Right atrium auricular region (tissue), 2 donors: ENCODE measurements at regions not wholly inside any gene's neighbourhood (a gene's known extent, or its start where the extent isn't known, plus 50 kb on each side); places are given as distances from the start of the nearest gene placed in this dataset.

ENCODE experiments used
- DNase-seq: peaks from one replicate; pipeline ENCODE4 v3.0.0-alpha.2; 2019; ENCODE audit warnings: low spot score
- H3K27ac ChIP-seq, 2 donors: fragments of 200-600 bp; sonication (generic); 1 replicate in 1 of 2; 2 replicates in 1 of 2; pipeline ENCODE4 v1.5.1; 2016 to 2019
- H3K27me3 ChIP-seq, 2 donors: fragments of 200-600 bp; sonication (generic); one replicate each; pipeline versions ENCODE4 v1.5.1 to v1.6.0; 2017 to 2019
- H3K36me3 ChIP-seq: fragments of 200-600 bp; sonication (generic); one replicate; pipeline ENCODE4 v1.5.1; 2016
- H3K4me1 ChIP-seq, 2 donors: fragments of 200-600 bp; sonication (generic); one replicate each; pipeline versions ENCODE4 v1.5.1 to v1.6.0; 2017 to 2019
- H3K4me3 ChIP-seq, 2 donors: fragments of 200-600 bp; sonication (generic); 1 replicate in 1 of 2; 2 replicates in 1 of 2; pipeline ENCODE4 v1.5.1; 2017 to 2019; ENCODE audit warnings: mild to moderate bottlenecking in 1 of 2, moderate library complexity in 1 of 2
- H3K9me3 ChIP-seq, 2 donors: fragments of 200-600 bp; sonication (generic); one replicate each; pipeline ENCODE4 v1.5.1; 2019
- TF ChIP-seq, protein P1 (sequence below), 2 donors: fragments of 200-600 bp; sonication (generic); IDR thresholded peaks; one replicate each; pipeline ENCODE4 v1.5.1; 2019; ENCODE audit warnings: antibody characterized with exemption in 2 of 2

- no peak for DNase-seq
- no peaks in the 10 kb centered on the region for H3K4me1 ChIP-seq
- no peak overlapping the region for H3K4me3 ChIP-seq
- H3K27ac ChIP-seq = no peak overlapping the region
- no peaks in the 10 kb centered on the region for H3K9me3 ChIP-seq
- TF ChIP-seq, protein P1, sequence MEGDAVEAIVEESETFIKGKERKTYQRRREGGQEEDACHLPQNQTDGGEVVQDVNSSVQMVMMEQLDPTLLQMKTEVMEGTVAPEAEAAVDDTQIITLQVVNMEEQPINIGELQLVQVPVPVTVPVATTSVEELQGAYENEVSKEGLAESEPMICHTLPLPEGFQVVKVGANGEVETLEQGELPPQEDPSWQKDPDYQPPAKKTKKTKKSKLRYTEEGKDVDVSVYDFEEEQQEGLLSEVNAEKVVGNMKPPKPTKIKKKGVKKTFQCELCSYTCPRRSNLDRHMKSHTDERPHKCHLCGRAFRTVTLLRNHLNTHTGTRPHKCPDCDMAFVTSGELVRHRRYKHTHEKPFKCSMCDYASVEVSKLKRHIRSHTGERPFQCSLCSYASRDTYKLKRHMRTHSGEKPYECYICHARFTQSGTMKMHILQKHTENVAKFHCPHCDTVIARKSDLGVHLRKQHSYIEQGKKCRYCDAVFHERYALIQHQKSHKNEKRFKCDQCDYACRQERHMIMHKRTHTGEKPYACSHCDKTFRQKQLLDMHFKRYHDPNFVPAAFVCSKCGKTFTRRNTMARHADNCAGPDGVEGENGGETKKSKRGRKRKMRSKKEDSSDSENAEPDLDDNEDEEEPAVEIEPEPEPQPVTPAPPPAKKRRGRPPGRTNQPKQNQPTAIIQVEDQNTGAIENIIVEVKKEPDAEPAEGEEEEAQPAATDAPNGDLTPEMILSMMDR (IDR thresholded peaks at IDR 0.05) = no peak
- no peaks in the 10 kb centered on the region for H3K36me3 ChIP-seq
- no peaks in the 10 kb centered on the region for H3K27me3 ChIP-seq
Measured at GRCh38 chr3:154783521-154783931, 296.6 kb upstream of the MME start.

- Histone ChIP-seq H3K4me1 (no peaks in the 10 kb centered on the region), H3K4me3 (no peak overlapping the region), H3K27ac (no peak overlapping the region), H3K27me3 (no peaks in the 10 kb centered on the region), H3K36me3 (no peaks in the 10 kb centered on the region), H3K9me3 (no peaks in the 10 kb centered on the region)
- TF ChIP-seq, protein P1 (IDR thresholded peaks at IDR 0.05) = no peak
- no peak for DNase-seq
Measured at GRCh38 chr3:154783061-154783460, 297.1 kb upstream of the MME start.

- Histone ChIP-seq H3K27ac (no peak overlapping the region), H3K4me3 (no peak overlapping the region), H3K27me3 (no peaks in the 10 kb centered on the region), H3K36me3 (no peaks in the 10 kb centered on the region), H3K4me1 (no peaks in the 10 kb centered on the region), H3K9me3 (no peaks in the 10 kb centered on the region)
- no peak for DNase-seq
- TF ChIP-seq, protein P1 (IDR thresholded peaks at IDR 0.05) = no peak
Measured at GRCh38 chr3:154782151-154782550, 298.0 kb upstream of the MME start.

- Histone ChIP-seq H3K27ac (no peak overlapping the region), H3K27me3 (no peaks in the 10 kb centered on the region), H3K4me3 (no peak overlapping the region), H3K9me3 (no peaks in the 10 kb centered on the region), H3K4me1 (no peaks in the 10 kb centered on the region), H3K36me3 (no peaks in the 10 kb centered on the region)
- no peak for DNase-seq
- TF ChIP-seq, protein P1 (IDR thresholded peaks at IDR 0.05) = no peak
Measured at GRCh38 chr3:154781595-154781994, 298.5 kb upstream of the MME start.

DNA sequence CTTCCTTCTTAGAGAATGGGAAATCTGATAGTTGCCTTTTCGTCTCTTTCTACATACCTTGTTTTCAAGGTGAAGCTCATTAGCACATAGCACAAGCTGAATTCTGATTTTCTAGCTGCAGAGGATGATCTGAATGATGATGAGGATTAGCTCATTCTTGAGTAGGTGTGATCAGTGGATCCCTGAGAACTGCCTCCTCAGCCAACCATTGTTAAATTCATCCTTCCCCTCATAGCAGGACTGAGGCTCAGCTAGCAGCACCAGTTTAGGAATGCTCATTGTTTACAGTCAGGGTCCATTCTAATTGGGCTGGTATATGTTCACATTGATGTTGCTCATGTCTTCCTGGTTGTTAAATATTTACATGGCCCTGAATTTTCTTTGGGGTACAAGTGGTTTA is 299.9 kb upstream of the MME start:
- Histone ChIP-seq H3K4me3 (no peak overlapping the region), H3K36me3 (no peaks in the 10 kb centered on the region), H3K4me1 (no peaks in the 10 kb centered on the region), H3K27ac (no peak overlapping the region), H3K27me3 (no peaks in the 10 kb centered on the region), H3K9me3 (no peaks in the 10 kb centered on the region)
- DNase-seq = no peak
- TF ChIP-seq, protein P1 (IDR thresholded peaks at IDR 0.05) = no peak

DNA sequence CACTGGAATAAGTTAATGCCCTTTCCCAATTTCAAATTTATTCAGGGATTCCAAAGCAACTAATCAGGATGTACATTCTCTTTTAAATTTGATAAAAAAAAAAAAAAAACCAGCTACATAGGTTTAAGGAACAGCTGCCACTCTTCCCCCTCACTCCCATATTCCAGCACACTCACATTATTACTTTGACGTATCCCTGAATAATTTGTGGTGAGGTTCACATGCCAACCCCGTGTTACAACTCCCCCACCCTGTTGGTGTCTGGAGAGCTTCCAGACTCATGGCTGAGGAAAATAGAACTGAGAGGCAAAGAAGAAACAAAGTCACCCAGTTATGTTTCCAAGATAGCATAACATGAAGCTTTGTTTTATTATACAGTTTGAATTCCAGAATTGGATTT is 300.5 kb upstream of the MME start:
- Histone ChIP-seq H3K4me1 (no peaks in the 10 kb centered on the region), H3K27ac (no peak overlapping the region), H3K36me3 (no peaks in the 10 kb centered on the region), H3K4me3 (no peak overlapping the region), H3K27me3 (no peaks in the 10 kb centered on the region), H3K9me3 (no peaks in the 10 kb centered on the region)
- TF ChIP-seq, protein P1 (IDR thresholded peaks at IDR 0.05) = no peak
- no peak for DNase-seq
